Limb (tissue), 2 donors: ENCODE measurements at regions not wholly inside any gene's neighbourhood (a gene's known extent, or its start where the extent isn't known, plus 50 kb on each side); places are given as distances from the start of the nearest gene placed in this dataset.

ENCODE experiments used
- DNase-seq, 2 donors: peaks; one replicate each; pipeline ENCODE4 v3.0.0-alpha.2; 2016; ENCODE audit errors: extremely low spot score in 2 of 2

- no peak for DNase-seq
These were observed 594.9 kb downstream of the INHBA start for GRCh38 chr7:41107938-41108448.

- peak in 1 of 2 donors; percentile 47 for DNase-seq
These were observed 595.5 kb downstream of the INHBA start for GRCh38 chr7:41107330-41107937.

- peak in 1 of 2 donors; percentile 82 for DNase-seq
These were observed 598.3 kb downstream of the INHBA start for GRCh38 chr7:41104631-41105030.

GRCh38 chr7:41103331-41103730 is 599.6 kb downstream of the INHBA start:
- no peak for DNase-seq

- DNase-seq = no peak
These were observed 604.0 kb downstream of the INHBA start for GRCh38 chr7:41098846-41099245.

- no peak for DNase-seq
These were observed 604.5 kb downstream of the INHBA start for GRCh38 chr7:41098402-41098801.

GRCh38 chr7:41097501-41097900 is 605.4 kb downstream of the INHBA start:
- DNase-seq = no peak

GRCh38 chr7:41096917-41097316 is 606.0 kb downstream of the INHBA start:
- no peak for DNase-seq

GRCh38 chr7:41093141-41093540 is 609.7 kb downstream of the INHBA start:
- no peak for DNase-seq

- DNase-seq = no peak
These were observed 617.6 kb downstream of the INHBA start for GRCh38 chr7:41085244-41085643.

GRCh38 chr7:41084381-41084780 is 618.5 kb downstream of the INHBA start:
- DNase-seq = no peak

- DNase-seq = no peak
These were observed 633.3 kb downstream of the INHBA start for GRCh38 chr7:41069635-41070034.

- DNase-seq = no peak
These were observed 635.3 kb downstream of the INHBA start for GRCh38 chr7:41067576-41067975.

- DNase-seq = no peak
These were observed 637.2 kb downstream of the INHBA start for GRCh38 chr7:41065663-41066062.

- DNase-seq = no peak
These were observed 639.8 kb downstream of the INHBA start for GRCh38 chr7:41063116-41063515.

GRCh38 chr7:41060796-41061195 is 642.1 kb downstream of the INHBA start:
- DNase-seq = no peak

- DNase-seq = no peak
These were observed 643.1 kb downstream of the INHBA start for GRCh38 chr7:41059796-41060195.

- DNase-seq = no peak
These were observed 643.7 kb downstream of the INHBA start for GRCh38 chr7:41058986-41059741.

- DNase-seq = peak in 1 of 2 donors; percentile 29
These were observed 647.8 kb downstream of the INHBA start for GRCh38 chr7:41054960-41055661.

- DNase-seq = no peak
These were observed 649.1 kb downstream of the INHBA start for GRCh38 chr7:41053820-41054219.

GRCh38 chr7:41052736-41053135 is 650.2 kb downstream of the INHBA start:
- DNase-seq = no peak

GRCh38 chr7:41052201-41052600 is 650.7 kb downstream of the INHBA start:
- no peak for DNase-seq
